Kidney capillary endothelial cell (primary cell): ENCODE measurements at regions not wholly inside any gene's neighbourhood (a gene's known extent, or its start where the extent isn't known, plus 50 kb on each side); places are given as distances from the start of the nearest gene placed in this dataset.

Source experiments
- DNase-seq: peaks from one replicate; pipeline ENCODE4 v3.0.0-alpha.2; 2018; ENCODE audit warnings: low spot score

DNA sequence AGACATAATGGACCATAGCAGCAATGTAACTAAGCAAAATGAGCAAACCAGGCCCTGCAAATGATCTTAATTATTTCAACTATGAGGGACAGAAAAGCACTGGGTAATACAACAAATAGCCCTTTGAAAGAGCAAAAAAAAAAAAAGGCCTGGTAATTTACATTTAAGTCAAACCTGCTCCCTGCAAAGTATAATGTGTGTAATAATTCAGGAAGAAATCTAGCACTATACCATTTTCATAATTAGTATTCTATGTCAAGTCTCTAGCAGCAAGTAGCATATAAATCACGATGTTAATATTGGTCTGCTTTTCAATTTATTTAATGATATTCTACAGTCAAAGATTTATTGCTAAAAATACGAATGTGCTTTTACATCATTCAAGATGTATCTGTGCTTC lies 489.6 kb downstream of the BMP2 start:
- no peak for DNase-seq

DNA sequence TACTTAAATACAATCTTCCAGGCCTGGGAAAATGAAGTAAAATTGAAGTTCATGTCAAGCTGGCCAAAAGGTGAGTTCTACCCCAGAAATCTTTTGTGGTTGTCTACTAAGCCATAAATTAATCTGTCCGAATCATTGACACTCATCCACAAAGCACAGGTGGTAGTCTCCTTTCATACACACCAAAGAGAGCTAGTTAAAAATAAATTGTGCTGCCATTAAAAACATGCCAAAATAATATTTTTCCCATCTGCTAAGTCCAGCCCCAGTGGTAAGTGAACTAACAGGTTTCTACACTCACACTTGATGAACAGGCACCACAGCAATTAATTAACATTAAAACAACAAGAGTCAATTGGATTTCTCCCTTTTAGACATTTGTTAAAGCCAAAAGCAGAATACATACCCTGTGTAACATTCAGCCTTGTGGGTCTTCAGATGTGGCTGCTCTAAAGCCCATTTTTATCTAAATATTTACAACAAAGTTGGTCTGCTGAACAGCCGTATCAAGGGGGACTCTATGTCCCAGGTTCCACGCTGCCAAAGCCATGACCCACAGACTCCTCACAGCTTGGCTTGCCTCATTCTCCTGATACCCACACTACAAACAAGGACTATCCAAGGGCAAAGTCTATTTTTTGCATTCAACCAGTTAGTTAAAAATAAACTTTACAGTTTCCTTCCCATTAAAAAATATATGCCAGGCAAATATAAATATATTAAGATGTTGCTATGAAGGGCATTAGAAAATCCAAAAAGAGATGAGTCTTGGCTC lies 490.4 kb downstream of the BMP2 start:
- no peak for DNase-seq

DNA sequence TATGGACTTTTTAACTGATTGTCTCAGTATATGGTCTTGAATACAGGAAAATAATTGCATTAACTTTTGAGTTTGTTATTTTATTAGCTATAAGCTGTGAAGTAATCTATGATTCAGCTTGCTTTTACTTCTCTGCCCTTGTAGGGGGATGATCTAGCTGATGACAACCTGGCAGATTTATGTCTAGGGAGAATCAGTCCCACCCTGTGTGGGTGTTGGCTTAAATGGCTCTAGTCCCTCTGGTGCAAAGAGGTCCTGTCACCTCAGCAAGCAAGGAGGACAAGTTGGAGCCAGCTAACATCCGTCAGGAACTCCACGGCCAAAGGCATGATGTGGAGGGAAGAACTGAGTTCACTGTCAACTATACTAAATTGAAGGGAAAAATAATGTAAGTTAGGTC lies 495.3 kb downstream of the BMP2 start:
- no peak for DNase-seq

DNA sequence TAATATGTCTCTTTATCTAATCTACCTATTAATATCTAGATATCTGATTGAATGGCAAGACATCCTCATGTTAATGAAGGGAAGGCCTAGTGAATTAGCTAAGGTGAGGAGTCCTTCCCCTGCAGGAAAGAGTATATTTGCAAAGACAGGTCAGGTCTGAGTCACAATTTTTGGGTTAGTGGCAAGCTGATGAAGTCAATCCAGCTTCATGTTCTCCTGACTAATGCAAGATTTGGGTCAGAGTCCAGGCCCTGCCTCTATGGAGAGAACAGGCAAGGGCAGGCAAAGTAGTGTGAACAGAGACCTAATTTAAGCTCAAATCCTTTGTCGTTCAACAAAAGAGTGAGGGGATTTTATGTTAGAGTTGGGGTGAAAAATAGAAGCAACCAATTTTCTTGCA lies 496.7 kb downstream of the BMP2 start:
- DNase-seq: no peak

DNA sequence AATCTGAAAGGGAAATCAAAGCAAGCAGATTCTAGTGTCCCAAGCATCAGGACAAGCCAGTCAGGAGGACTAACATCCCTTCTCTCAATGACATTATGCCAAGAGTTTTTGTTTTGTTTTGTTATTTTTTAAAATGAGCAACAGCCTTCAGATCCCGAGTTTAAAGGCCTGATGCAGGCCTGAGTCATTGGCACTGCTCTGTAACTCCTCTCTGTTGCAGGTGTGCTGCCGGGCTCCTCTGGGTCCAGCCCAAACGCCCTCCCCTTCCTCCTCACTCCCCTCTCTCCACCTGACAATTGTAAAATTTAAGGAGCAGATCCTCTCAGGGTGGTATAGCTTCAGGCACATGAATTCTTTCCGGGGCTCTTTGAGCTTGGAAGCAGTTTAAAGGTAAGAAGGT lies 502.0 kb downstream of the BMP2 start:
- DNase-seq: no peak

DNA sequence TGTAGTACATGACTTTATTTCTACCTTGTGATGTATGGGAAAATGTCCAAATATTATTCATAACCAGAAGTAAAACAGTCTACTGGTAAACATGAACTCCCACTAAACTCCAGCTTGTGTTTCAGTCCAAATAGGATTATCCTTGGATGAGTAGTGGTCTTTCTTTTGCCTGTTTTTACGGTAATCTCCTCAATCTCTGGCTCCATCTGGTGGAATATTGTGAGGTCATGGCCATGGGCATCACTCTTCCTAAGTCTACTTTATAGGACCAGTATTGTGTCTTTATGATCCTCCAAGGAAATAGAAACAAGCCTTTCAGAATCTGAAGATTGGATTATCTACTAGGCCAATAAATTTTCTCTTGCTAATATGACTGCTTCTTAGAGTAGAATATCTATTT lies 505.0 kb downstream of the BMP2 start:
- no peak for DNase-seq

DNA sequence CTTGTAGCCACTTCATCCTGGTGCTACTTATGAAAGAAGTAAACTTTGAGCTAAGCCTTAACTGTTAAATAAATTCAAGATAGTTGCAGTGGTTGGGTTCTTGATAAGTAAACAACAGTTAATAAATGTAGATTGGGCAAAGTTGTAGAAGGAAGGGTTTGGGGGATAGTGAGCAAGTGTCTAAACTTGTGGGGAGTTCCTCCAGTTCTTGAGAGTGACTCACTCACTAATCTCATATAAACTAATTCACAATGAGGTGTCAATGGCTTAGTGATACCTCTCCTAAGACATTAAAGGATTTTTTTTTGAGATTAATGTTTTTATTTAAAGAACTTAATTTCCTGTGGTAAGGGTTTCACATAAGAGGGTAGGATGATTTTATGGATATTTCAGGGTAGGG lies 507.4 kb downstream of the BMP2 start:
- no peak for DNase-seq

DNA sequence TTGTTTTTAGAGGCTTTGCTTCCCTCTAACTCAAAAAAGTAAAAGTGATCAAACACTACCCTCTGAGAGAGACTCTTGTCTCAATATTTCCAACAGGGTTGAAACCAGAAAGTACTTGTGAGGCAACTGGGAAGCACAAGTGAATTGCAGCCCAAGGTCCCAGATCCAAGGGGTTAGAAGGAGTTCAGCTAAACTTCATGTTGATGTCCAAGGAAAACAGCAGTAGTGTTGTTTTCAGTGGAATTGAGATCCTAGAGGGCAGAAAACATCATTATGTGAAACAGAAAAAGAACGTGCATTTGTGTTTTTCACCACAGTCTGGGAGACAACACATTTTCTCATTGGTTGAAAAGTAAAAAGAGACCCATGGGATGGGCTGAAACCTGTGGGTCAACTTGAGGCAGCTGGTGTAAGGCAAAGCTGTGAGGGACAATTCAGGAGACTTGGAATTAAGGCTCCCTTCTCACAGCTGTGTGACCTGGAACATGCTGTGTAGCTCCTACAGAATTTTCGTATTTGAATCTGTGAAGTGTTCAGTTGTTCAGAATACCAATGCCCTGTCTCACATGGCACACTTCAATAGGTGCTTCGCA lies 508.3 kb downstream of the BMP2 start:
- DNase-seq: no peak

DNA sequence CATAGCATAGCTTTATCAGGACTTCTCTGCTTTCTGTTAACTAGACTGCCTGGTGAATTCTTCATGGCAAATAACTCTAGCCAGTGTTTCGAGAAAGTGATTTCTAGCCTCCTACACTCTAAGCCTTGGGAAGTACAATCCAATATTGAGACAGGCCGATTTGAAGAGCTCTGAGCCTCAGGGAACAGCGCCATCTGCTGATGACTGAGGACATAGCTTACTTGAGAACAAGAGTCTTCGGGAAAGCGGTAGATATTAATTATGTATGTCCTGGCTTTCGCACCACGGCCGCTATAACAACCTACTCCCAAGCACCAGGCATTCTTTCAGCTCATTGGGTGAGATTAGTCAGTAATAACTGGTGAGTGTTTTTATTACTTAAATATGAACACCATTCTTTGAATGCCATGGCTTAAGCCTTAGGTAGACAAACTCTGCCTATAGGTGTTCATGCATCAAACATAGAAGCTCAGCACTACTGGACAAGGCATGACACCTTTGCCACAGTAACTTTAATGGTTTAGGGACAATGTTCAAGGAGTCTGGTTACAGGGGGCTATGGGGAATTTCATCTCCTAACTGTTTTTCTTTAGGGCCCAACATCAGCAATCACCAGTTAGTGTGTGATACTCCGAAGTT lies 518.6 kb downstream of the BMP2 start:
- DNase-seq: peak; percentile 72

DNA sequence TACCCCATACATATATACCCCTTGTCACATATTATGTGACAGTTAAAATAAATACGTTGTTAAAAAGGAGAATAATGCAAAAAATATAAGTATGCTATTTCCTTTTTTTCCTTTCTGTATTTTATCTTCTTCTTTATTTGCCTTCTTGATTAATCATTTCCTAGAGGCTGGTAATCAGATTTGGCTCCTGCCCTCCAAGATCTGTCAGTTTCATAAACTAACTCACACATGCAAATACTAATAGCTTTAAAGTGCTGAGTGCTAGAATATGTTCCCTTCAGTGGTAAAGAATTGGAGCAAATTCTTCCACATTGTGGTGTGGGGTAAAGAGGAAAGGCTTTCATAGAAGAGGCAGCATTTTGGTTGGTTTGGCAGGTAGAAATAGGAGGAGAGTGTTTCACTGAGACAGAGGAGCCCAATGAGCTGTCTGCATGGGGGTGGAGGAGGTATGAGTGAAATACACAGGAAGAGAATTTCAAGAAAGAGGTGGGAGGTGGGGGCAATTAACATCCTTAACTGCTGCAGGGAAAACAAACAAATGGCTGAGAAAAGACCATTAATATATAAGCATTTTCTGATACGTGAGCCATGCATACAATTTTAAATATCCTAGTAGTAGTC lies 523.9 kb downstream of the BMP2 start:
- no peak for DNase-seq

DNA sequence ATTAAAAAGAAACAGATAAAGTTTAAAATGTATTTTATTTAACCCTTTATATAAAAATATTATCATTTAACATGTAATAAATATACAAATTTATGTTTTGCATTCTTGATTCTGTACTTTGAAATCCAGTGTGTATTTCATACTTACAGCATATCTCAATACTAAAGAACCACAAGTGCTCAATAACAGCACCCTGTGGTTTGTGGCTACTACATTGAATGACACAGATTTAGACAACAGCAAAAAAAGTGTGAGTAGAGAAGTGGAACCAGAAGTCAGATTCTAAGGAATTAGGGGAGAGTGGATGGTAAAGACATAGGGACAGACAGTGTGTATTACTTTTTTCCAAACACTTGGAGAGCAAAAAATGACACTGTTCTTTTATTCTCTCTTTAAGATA lies 524.5 kb downstream of the BMP2 start:
- no peak for DNase-seq

DNA sequence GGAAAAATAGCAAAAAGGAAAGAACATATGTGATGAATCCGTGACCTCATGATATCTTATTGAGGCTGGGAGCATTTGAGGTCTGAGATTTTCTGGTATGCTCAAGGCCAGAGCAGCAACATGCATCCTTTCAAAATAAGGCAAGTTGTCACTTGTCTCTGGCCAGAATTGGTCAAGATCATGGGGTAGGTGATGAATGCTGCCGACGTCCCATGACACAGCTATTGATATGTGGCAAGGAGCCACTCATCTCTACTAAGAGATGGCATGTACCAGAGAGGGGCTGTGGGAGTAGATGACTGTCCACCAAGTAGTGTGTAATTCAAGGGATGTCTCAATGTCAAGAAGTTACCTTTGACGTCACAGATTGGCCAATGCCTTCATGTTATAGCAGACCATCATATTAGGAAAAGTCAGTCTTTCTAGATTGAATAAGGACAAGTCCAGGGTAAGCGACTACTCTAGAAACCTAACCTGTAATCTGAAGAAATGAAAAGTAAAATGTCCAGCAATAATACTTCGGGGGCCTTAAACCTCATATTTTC lies 527.4 kb downstream of the BMP2 start:
- DNase-seq: no peak

DNA sequence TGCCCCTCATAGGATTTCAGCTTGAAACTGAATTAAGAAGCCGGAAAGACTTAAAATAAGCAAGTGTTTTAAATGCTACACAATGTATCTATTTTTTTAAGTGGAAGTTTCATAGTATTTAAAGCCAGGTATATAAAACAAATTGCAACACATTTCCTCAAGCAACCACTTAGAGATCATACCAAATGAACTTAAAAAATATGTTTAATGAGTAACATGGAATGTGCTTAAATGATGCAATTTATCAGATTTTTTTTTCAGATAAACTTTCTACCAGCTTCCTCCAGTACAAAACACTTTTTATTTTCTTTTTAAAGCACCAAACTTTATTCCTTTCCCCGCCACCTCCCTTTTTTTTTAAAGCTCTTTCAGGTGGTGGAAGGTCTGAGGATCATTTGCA lies 534.3 kb downstream of the BMP2 start:
- no peak for DNase-seq

DNA sequence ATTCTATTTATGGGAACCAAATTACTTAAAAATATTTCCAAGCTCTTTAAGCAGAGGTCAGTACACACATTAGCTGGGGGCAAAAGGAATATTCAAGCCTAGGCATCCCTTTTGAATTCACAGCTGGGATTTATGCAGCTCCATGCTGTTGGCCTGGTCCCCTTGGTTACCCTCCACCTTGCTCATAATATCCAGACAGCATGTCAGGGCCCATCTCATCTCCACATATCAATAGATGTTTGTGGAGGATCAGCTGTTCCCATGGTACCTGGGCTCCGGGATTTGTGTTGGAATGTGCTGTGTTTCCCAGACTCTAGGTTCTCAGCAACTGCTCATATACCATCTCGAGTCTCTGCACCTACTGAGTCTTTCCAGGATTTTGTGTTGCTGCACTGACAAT lies 534.8 kb downstream of the BMP2 start:
- no peak for DNase-seq

DNA sequence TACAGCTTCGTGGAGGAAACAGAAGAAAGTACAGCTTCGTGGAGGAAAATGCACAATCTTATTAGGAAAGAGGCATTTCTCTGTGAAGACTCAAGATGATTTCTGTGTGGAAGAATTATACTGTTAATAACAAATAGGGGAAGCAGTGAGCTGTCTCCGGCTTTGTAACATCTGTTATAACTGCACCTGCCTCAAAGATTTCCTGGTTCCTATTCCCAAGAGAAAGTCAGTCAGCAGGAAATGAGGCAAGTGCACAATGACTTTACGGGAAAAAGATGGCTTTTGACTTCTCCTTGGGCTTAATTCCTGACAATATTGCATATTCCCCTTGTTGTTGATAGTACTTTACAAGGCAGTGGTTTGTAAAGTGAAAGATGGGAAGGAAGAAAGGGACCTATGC lies 538.5 kb downstream of the BMP2 start:
- DNase-seq: peak; percentile 59

DNA sequence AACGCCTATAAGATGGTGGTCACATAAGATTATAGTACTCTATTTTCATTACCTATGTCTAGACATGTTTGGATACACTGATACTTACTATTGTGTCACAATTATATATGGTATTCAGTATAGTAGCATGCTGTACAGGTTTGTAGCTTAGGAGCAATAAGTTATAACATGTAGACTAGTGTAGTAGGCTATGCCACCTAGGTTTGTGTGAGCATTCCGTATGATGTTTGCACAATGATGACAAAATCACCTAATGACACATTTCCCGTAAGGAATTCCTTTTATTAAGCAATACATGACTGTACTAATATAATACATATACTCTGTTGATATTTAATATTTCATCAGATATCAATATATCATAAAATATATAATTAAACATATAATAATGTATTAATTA lies 540.7 kb downstream of the BMP2 start:
- no peak for DNase-seq

DNA sequence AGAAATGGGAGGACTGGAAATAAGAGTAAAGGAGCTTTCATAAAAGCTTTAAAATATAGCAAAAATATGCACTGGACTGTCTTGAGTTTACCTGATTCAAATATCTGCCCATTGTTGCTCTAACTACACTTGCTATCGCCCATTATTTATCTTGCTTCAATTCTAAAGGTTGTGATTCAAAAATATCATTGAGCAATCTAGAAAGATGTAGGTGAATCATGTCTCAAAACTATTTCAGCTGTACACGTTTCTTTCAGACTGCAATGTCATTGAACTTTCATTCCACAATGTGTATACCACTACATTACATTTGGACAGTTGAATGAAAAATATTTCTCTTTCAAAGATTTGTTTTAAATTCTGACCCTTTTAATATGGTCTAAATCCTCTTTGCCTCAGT lies 545.6 kb downstream of the BMP2 start:
- DNase-seq: no peak

DNA sequence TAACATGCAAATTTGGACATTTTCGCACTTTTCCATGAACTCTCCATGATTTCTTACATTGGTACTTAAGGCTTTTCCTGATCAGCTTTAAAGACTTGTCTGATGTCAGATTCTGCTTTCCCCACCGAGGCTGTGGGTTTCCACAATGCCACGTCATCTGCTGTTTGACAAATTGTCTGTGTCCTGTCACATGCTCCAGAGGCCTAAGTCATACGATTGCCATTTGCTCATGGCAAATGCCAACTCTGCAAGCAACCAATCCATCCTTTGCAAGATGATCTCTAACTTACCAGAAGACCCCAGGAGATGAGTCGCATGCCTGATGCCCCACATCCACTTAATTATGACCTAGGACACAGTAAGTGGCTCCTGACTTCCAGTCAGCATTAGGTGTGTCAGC lies 556.5 kb downstream of the BMP2 start:
- no peak for DNase-seq

DNA sequence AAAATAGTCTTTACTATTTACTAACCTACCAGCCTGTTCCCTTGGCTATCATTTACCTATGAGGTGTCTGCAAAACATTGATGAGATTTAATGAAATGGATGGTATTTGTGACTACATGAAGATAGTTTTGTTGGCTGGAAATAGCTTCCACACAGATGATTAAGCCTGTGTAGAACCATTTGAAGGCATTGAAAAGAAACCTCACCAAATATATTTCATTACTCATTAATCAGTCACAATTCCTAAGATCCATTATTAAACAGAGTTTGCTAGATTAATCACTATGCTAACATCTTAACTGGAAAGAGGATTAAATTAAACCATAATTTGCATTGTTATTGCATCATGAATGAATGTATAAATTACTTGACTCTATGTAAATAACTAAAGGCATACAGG lies 560.3 kb downstream of the BMP2 start:
- DNase-seq: no peak

DNA sequence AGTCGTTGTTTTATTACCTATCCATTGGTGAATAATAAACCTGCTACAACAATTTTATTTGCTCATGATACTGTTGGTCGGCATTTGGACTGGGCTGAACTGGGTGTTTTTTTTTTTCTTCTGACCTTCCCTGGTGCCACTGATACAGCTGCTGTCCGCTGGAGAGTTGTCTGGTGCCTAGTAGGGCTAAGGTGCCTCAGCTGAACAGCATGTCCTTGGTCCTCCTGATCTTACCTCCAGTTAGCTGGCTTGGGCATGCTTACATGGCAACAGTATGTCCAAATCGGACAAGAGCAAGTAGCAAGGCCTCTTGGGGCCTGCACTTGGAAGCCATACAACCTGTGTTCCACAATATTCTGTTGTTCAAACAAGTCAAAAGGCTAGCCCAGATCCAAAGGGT lies 563.4 kb downstream of the BMP2 start:
- DNase-seq: no peak

DNA sequence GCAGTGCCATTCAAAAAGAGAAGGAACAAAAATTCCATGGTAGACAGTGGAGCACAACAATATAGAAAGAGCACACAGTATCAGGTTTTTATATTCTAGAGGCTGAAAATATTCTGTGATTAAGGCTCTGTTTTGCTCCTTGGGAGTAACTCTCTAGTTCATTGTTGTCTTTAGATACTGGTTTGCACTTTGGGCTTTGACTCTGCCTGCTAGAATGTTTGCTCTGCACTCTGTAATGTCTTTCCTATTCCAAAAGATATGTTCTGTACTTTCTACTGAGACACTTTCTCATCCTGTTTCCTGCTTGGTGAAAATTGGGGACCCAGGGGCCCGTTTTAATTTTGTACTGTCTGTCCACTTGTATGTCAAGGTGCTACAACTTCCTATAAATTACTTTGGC lies 564.7 kb downstream of the BMP2 start:
- DNase-seq: no peak

DNA sequence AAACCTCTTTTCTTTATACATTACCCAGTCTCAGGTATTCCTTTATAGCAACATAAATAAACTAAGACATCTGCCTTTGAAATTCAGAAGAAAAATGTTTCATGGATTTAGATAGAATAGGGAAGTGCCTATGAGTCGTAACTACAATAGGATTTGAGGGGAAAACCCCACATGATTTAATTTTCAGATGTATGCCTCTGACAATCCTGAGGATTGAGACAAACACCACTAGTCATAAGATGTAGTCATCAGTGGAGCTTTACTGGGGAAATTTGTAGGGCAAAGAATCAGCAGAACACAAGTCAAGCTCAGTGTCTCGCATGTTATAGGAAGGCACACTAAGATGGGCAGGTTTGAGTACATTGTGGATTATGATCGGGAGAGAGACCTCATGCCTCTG lies 566.4 kb downstream of the BMP2 start:
- peak; percentile 13 for DNase-seq

DNA sequence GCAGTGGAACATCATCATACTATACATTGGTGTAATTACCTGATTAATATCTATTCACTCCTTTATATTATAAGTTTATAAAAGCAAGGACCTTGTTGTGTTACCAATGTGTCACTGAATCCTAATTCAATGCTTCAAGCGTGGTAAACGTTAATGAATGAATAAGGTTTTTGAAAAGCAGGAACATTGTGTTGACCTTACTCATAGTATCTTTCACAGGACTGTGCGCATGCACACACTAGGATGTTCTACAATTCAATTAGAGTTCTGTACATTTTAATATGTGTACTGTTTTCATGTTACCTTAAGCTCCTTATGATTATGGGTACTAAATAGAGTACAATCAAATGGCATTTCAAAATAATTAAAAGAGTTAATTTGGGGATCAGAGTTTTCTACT lies 578.5 kb downstream of the BMP2 start:
- no peak for DNase-seq
